HepG2 (cell line): ENCODE measurements at regions not wholly inside any gene's neighbourhood (a gene's known extent, or its start where the extent isn't known, plus 50 kb on each side); places are given as distances from the start of the nearest gene placed in this dataset.

ENCODE experiments used
- ATAC-seq: fragments of 200-7000 bp; cut with Tn5 transposase; 3 replicates; pipeline ENCODE4 v1.9.1; 2020; ENCODE audit warnings: mild to moderate bottlenecking, moderate library complexity
- BruUV-seq: library from RNA; stranded (reverse); fragments of 400-500 nt; replicated peaks from 2 replicates; lab custom pipeline; 2021; lab: Mats Ljungman, UMichigan
- CTCF ChIA-PET: fragments of 300-600 bp; formaldehyde crosslinking; extraction: SDS; loops from one replicate; lab custom pipeline; 2021; ENCODE audit warnings: low total read pairs, inconsistent platforms, low intra/inter-chr PET ratio; lab: Yijun Ruan, JAX
- POLR2A ChIA-PET: fragments of 350-600 bp; sonication (Branson Sonifier 250); formaldehyde crosslinking; loops from one replicate; lab custom pipeline; 2020; ENCODE audit warnings: antibody characterized with exemption, inconsistent platforms; lab: Yijun Ruan, JAX
- DNase-seq: peaks from one replicate; pipeline ENCODE4 v3.0.0-alpha.2; 2015; ENCODE audit warnings: low spot score
- FAIRE-seq: peaks from 3 replicates; lab custom pipeline; 2011; peaks lifted over from hg19 to GRCh38; lab: Jason Lieb, UNC
- H2AFZ ChIP-seq: one replicate; pipeline ENCODE4 v1.6.1; 2011; ENCODE audit warnings: low read length, inconsistent platforms
- H3K27ac ChIP-seq: fragments of 300-600 bp; 3 replicates; pipeline ENCODE4 v1.8.0; 2011; ENCODE audit warnings: mixed run types, mild to moderate bottlenecking, mixed read lengths, low read length, inconsistent platforms; ENCODE audit not compliant: insufficient read depth; ENCODE audit errors: extremely low read length
- H3K27me3 ChIP-seq, 2 experiments: fragments of 200-600 bp in 1 of 2; 2 replicates in 1 of 2; 3 replicates in 1 of 2; pipeline versions ENCODE4 v1.6.0 to v1.8.0; 2011; ENCODE audit warnings: low read length in 2 of 2, mild to moderate bottlenecking in 2 of 2, moderate library complexity in 2 of 2, inconsistent platforms in 1 of 2; ENCODE audit not compliant: insufficient read depth in 2 of 2, control insufficient read depth in 1 of 2
- H3K36me3 ChIP-seq, 2 experiments: fragments of 200-600 bp in 1 of 2; replicated peaks in 1 of 2; 2 replicates in 1 of 2; 3 replicates in 1 of 2; pipeline versions ENCODE4 v1.5.1 to v1.8.0; 2011; ENCODE audit warnings: low read length in 2 of 2, inconsistent platforms in 1 of 2; ENCODE audit not compliant: insufficient read depth in 2 of 2, control insufficient read depth in 1 of 2
- H3K4me1 ChIP-seq: 2 replicates; pipeline ENCODE4 v1.5.1; 2012; ENCODE audit warnings: low read length, inconsistent platforms; ENCODE audit not compliant: insufficient read depth
- H3K4me2 ChIP-seq: 2 replicates; pipeline ENCODE4 v1.6.0; 2011; ENCODE audit warnings: low read depth, low read length, inconsistent platforms
- H3K4me3 ChIP-seq, 3 experiments: fragments of 200-600 bp in 1 of 3; sonication (generic), shearing (Covaris generic) in 1 of 3; replicated peaks in 1 of 3; 2 replicates each; pipeline ENCODE4 v1.5.1; 2011 to 2016; ENCODE audit warnings: low read length in 3 of 3, inconsistent platforms in 2 of 3, low read depth in 2 of 3, mild to moderate bottlenecking in 2 of 3, control low read depth in 1 of 3, mixed read lengths in 1 of 3; ENCODE audit not compliant: insufficient read depth in 1 of 3
- H3K79me2 ChIP-seq: one replicate; pipeline ENCODE4 v1.6.1; 2011; ENCODE audit warnings: low read length, inconsistent platforms; ENCODE audit not compliant: insufficient read depth
- H3K9ac ChIP-seq: 2 replicates; pipeline ENCODE4 v1.6.0; 2011; ENCODE audit warnings: mild to moderate bottlenecking, low read depth, low read length, inconsistent platforms; ENCODE audit not compliant: insufficient read depth
- H3K9me3 ChIP-seq: 2 replicates; pipeline ENCODE4 v1.5.1; 2012; ENCODE audit warnings: mild to moderate bottlenecking, low read length
- H4K20me1 ChIP-seq: 2 replicates; pipeline ENCODE4 v1.6.0; 2011; ENCODE audit warnings: inconsistent platforms, mild to moderate bottlenecking, low read length, moderate library complexity; ENCODE audit not compliant: insufficient read depth
- AKAP8 ChIP-seq: sonication (generic); formaldehyde crosslinking; IDR thresholded peaks from 2 replicates; pipeline ENCODE4 v1.5.1; 2020; ENCODE audit warnings: mild to moderate bottlenecking, missing genetic modification reagents
- ATAD3A ChIP-seq: sonication (generic); formaldehyde crosslinking; IDR thresholded peaks from 2 replicates; pipeline ENCODE4 v1.4.0; 2020; ENCODE audit warnings: missing genetic modification reagents
- MYC ChIP-seq: sonication (generic); formaldehyde crosslinking; IDR thresholded peaks from 2 replicates; pipeline ENCODE4 v1.9.0; 2021; ENCODE audit warnings: missing genetic modification reagents, borderline replicate concordance
- NFKB2 ChIP-seq: sonication (generic); formaldehyde crosslinking; IDR thresholded peaks from 2 replicates; pipeline ENCODE4 v1.4.0; 2020; ENCODE audit warnings: missing genetic modification reagents, borderline replicate concordance
- PCBP2 ChIP-seq: fragments of 200-400 bp; formaldehyde crosslinking; optimal IDR thresholded peaks from 2 replicates; pipeline ENCODE3; 2018; ENCODE audit warnings: low read length, low read depth; ENCODE audit not compliant: poor library complexity, severe bottlenecking
- PHB2 ChIP-seq: fragments of 450-650 bp; IDR thresholded peaks from 2 replicates; pipeline ENCODE4 v1.6.1; 2018; ENCODE audit not compliant: partially characterized antibody
- PTBP1 ChIP-seq: fragments of 200-400 bp; formaldehyde crosslinking; IDR thresholded peaks from 2 replicates; pipeline ENCODE4 v1.6.1; 2018; ENCODE audit warnings: low read length, low read depth; ENCODE audit not compliant: poor library complexity, severe bottlenecking
- RORA ChIP-seq: sonication (generic); formaldehyde crosslinking; IDR thresholded peaks from 2 replicates; pipeline ENCODE4 v1.5.0; 2020; ENCODE audit warnings: mild to moderate bottlenecking, missing genetic modification reagents, moderate library complexity
- SAFB2 ChIP-seq: sonication (generic); formaldehyde crosslinking; IDR thresholded peaks from 2 replicates; pipeline ENCODE4 v1.5.1; 2020; ENCODE audit warnings: missing genetic modification reagents, low read depth, mild to moderate bottlenecking, borderline replicate concordance
- SIN3B ChIP-seq: fragments of 150-350 bp; IDR thresholded peaks from 2 replicates; pipeline ENCODE4 v1.6.1; 2014; ENCODE audit warnings: low read length
- SP4 ChIP-seq: sonication (generic); formaldehyde crosslinking; IDR thresholded peaks from 2 replicates; pipeline ENCODE4 v1.8.1; 2023; ENCODE audit warnings: mild to moderate bottlenecking, missing genetic modification reagents
- XRCC5 ChIP-seq: fragments of 200-400 bp; formaldehyde crosslinking; optimal IDR thresholded peaks from 2 replicates; pipeline ENCODE3; 2017; ENCODE audit warnings: mild to moderate bottlenecking, low read length
- WGBS: methylation state at CpG from one replicate; pipeline ENCODE4 v1.1.6; 2017; ENCODE audit warnings: low lambda C conversion rate; 5-methylcytosine and 5-hydroxymethylcytosine counted together
- in situ Hi-C: cut with HindIII; loops from 2 replicates; pipeline ENCODE4 v1.10.0; 2017; ENCODE audit warnings: low pct_unique_long_range_greater_than_20kb; ENCODE audit not compliant: extremely low pct_ligation_motif_present
- intact Hi-C: fragments of 100-400 bp; cut with micrococcal nuclease; formaldehyde crosslinking; loops from one replicate; pipeline ENCODE4 v1.10.0; 2022; ENCODE audit not compliant: unreplicated experiment
- TF ChIP-seq, protein P1 (sequence below): IDR thresholded peaks from 2 replicates; pipeline ENCODE4 v1.6.1; 2016; ENCODE audit warnings: mild to moderate bottlenecking
- TF ChIP-seq, protein P2 (sequence below), 2 experiments: sonication (generic) in 1 of 2; formaldehyde crosslinking in 1 of 2; IDR thresholded peaks; 2 replicates each; pipeline versions ENCODE4 v1.4.0 to v1.6.1; 2018 to 2020; ENCODE audit warnings: missing genetic modification reagents in 2 of 2, borderline replicate concordance in 1 of 2, low read depth in 1 of 2, mild to moderate bottlenecking in 1 of 2, missing biosample characterization in 1 of 2
- TF ChIP-seq, protein P3 (sequence below): IDR thresholded peaks from 2 replicates; pipeline ENCODE4 v1.6.1; 2016
- TF ChIP-seq, protein P4 (sequence below): sonication (generic); formaldehyde crosslinking; IDR thresholded peaks from 2 replicates; pipeline ENCODE4 v1.5.1; 2020; ENCODE audit warnings: mild to moderate bottlenecking, missing genetic modification reagents

DNA sequence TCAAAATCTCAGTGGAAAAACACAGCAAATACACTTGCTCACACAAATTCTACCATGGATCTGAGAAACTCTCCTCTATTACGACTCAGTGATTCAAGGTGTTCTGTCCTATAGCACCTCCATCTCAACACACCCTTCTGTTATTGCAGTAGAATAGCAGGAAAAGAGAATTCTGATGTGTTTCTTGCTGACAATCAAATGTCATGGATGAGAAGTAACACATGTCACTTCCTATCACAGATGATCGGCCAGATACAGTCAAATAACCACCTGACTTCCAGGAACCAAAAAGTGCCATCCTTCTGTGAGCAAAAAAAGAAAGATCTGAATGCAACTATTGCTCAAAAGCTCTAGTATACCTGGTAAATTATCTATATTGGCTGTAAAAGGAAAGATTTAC, 734.2 kb upstream of the GBE1 start (continued):
- TF ChIP-seq SAFB2 (CRISPR knock-in tag) (no peak), RORA (CRISPR knock-in tag) (no peak), PHB2 (no peak), SP4 (no peak)
- TF ChIP-seq, protein P1, sequence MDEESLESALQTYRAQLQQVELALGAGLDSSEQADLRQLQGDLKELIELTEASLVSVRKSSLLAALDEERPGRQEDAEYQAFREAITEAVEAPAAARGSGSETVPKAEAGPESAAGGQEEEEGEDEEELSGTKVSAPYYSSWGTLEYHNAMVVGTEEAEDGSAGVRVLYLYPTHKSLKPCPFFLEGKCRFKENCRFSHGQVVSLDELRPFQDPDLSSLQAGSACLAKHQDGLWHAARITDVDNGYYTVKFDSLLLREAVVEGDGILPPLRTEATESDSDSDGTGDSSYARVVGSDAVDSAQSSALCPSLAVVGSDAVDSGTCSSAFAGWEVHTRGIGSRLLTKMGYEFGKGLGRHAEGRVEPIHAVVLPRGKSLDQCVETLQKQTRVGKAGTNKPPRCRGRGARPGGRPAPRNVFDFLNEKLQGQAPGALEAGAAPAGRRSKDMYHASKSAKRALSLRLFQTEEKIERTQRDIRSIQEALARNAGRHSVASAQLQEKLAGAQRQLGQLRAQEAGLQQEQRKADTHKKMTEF (CRISPR knock-in tag) = no peak

DNA sequence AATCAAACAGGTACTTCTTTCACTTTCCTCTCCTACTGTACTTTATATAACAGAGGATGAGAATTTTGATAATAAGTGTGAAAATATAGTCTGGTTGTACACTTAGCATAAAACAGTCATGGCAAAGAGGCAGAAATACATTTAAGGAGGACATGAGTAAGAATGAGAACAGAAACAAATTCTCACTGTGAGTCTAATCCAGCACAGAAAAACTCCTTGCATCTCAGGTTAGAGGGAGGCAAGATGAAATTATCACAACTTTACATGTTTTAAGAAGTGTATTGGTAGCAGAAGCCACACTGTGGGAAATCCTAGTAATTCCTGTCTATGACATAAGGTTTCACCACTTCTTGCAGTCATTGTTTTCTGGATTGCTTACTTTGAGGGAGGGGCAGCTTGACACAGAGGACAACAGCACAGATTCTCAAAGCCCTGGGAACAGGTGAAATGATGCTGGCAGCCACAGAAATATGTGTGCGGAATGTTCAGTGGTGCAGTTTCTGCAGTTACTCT, 733.6 kb upstream of the GBE1 start:
- FAIRE-seq = no peak
- no peak for ATAC-seq
- ChIA-PET CTCF (no interaction called here), POLR2A (no interaction called here)
- Histone ChIP-seq H3K4me2 (no peak overlapping the region), H2AFZ (no peak overlapping the region), H4K20me1 (no peaks in the 10 kb centered on the region), H3K27ac (no peak overlapping the region), H3K9ac (no peak overlapping the region), H3K79me2 (no peaks in the 10 kb centered on the region), H3K4me1 (no peaks in the 10 kb centered on the region), H3K27me3 (no peaks in the 10 kb centered on the region), H3K36me3 (no peaks in the 10 kb centered on the region), H3K9me3 (no peaks in the 10 kb centered on the region), H3K4me3 (no peak overlapping the region)
- in situ Hi-C loops = no loop called here
- TF ChIP-seq PCBP2 (no peak), PTBP1 (no peak), ATAD3A (CRISPR knock-in tag) (no peak), NFKB2 (CRISPR knock-in tag) (no peak), AKAP8 (no peak), MYC (CRISPR knock-in tag) (no peak), SIN3B (no peak), XRCC5 (no peak)
- TF ChIP-seq, protein P2, sequence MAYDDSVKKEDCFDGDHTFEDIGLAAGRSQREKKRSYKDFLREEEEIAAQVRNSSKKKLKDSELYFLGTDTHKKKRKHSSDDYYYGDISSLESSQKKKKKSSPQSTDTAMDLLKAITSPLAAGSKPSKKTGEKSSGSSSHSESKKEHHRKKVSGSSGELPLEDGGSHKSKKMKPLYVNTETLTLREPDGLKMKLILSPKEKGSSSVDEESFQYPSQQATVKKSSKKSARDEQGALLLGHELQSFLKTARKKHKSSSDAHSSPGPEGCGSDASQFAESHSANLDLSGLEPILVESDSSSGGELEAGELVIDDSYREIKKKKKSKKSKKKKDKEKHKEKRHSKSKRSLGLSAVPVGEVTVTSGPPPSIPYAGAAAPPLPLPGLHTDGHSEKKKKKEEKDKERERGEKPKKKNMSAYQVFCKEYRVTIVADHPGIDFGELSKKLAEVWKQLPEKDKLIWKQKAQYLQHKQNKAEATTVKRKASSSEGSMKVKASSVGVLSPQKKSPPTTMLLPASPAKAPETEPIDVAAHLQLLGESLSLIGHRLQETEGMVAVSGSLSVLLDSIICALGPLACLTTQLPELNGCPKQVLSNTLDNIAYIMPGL (CRISPR knock-in tag; IDR thresholded peaks at IDR 0.05; ENCODE audit: borderline replicate concordance in 1 of 2, low read depth in 1 of 2) = no peak
- TF ChIP-seq, protein P3, sequence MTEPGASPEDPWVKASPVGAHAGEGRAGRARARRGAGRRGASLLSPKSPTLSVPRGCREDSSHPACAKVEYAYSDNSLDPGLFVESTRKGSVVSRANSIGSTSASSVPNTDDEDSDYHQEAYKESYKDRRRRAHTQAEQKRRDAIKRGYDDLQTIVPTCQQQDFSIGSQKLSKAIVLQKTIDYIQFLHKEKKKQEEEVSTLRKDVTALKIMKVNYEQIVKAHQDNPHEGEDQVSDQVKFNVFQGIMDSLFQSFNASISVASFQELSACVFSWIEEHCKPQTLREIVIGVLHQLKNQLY (CRISPR knock-in tag) = no peak
- TF ChIP-seq, protein P4, sequence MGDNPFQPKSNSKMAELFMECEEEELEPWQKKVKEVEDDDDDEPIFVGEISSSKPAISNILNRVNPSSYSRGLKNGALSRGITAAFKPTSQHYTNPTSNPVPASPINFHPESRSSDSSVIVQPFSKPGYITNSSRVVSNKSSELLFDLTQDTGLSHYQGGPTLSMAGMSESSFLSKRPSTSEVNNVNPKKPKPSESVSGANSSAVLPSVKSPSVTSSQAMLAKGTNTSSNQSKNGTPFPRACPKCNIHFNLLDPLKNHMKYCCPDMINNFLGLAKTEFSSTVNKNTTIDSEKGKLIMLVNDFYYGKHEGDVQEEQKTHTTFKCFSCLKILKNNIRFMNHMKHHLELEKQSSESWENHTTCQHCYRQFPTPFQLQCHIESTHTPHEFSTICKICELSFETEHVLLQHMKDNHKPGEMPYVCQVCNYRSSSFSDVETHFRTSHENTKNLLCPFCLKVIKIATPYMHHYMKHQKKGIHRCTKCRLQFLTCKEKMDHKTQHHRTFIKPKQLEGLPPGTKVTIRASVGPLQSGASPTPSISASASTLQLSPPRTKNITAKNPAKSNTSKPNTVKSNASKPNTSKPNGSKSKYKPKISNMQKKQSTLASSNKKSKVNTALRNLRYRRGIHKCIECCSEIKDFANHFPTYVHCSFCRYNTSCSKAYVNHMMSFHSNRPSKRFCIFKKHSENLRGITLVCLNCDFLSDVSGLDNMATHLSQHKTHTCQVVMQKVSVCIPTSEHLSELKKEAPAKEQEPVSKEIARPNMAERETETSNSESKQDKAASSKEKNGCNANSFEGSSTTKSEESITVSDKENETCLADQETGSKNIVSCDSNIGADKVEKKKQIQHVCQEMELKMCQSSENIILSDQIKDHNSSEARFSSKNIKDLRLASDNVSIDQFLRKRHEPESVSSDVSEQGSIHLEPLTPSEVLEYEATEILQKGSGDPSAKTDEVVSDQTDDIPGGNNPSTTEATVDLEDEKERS (CRISPR knock-in tag) = no peak
- BruUV-seq = no TSS peak
- intact Hi-C loops = loop anchor here (5.0 kb wide), 1 partner anchor 1027 kb away; no protein-coding TSS in a partner anchor
- no peak for DNase-seq
- 100% methylated on average over 1 of the region's 1 CpG for WGBS
